ENCODE measurements at regions not wholly inside any gene's neighbourhood (a gene's known extent, or its start where the extent isn't known, plus 50 kb on each side); places are given as distances from the start of the nearest gene placed in this dataset.
A peak's percentile ranks its signal among the peaks of the same experiment; 100 is the strongest.

DNA sequence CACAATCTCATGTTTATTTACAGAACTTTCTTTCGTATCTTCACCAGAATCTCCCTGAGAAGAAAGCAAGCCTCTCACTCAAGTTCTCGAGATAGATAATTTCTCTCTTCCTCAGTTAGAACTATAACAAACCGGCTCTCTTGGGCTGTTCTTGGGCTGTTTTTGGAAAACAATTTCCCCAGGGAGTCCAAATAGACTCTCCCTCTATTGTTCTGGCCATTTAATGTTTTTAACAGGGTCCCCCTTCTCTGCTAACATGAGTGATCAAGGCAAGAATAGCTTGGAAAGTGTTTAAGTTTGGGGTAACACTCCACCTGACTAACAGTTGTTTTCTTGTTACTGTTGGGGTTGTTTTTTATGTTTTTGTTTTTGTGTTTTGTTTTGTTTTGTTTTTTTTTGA lies 64.8 kb upstream of the UCN3 start:
- no peak for TF ChIP-seq USF2 (IDR thresholded peaks at IDR 0.05; ENCODE audit: low read depth, low read length)
- no peak for TF ChIP-seq NFE2L2 (IDR thresholded peaks at IDR 0.05; ENCODE audit: low read depth, low read length)
- no peak for TF ChIP-seq RCOR1 (IDR thresholded peaks at IDR 0.05; ENCODE audit: insufficient replicate concordance, low read length)
- no peak for TF ChIP-seq MXI1 (IDR thresholded peaks at IDR 0.05; ENCODE audit: borderline replicate concordance, low read depth, low read length)
- TF ChIP-seq, protein P1, sequence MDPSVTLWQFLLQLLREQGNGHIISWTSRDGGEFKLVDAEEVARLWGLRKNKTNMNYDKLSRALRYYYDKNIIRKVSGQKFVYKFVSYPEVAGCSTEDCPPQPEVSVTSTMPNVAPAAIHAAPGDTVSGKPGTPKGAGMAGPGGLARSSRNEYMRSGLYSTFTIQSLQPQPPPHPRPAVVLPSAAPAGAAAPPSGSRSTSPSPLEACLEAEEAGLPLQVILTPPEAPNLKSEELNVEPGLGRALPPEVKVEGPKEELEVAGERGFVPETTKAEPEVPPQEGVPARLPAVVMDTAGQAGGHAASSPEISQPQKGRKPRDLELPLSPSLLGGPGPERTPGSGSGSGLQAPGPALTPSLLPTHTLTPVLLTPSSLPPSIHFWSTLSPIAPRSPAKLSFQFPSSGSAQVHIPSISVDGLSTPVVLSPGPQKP (IDR thresholded peaks at IDR 0.05; ENCODE audit: borderline replicate concordance, low read depth, low read length) = no peak
- TF ChIP-seq SMC3 (IDR thresholded peaks at IDR 0.05; ENCODE audit: low read depth, low read length) = no peak
- no peak for TF ChIP-seq MAZ (IDR thresholded peaks at IDR 0.05; ENCODE audit: borderline replicate concordance, low read depth, low read length)
- H3K4me2 ChIP-seq (ENCODE audit: low read depth, low read length) = no peak overlapping the region; the same call in 1 of the 2 replicates
- 40% methylated on average over 1 of the region's 3 CpGs; no CpG with 5 or more reads in 1 of the 2 experiments for WGBS, 2 experiments (ENCODE audit: extremely low coverage in 2 of 2, insufficient read length in 1 of 2)
- no peak overlapping the region for H4K8ac ChIP-seq (ENCODE audit: low read depth in 2 of 2, low read length in 2 of 2)
- ChIA-PET CTCF (interaction anchor here (0.9 kb wide), 1 partner anchor 451 kb away, joined by 3 read pairs; no protein-coding TSS in a partner anchor), POLR2A (ENCODE audit: unreplicated experiment) (no interaction called here)
- intact Hi-C loops (cut with micrococcal nuclease) = loop anchor here (10.0 kb wide), 1 partner anchor 325 kb away; no protein-coding TSS in a partner anchor
- H4K91ac ChIP-seq (ENCODE audit: insufficient read depth, low read depth, low read length) = no peak overlapping the region
- H3K27ac ChIP-seq (ENCODE audit: insufficient read depth, low read length) = no peak overlapping the region
- dilution Hi-C loops (cut with HindIII; ENCODE audit: low sequenced_read_pairs, unreplicated experiment) = no loop called here
- no peaks in the 10 kb centered on the region for H3K4me1 ChIP-seq (ENCODE audit: control insufficient read depth, insufficient read depth, low read length)
- H3K36me3 ChIP-seq (ENCODE audit: control insufficient read depth, insufficient read depth, low read length) = no peaks in the 10 kb centered on the region
- no peaks in the 10 kb centered on the region; the same call in 1 of the 2 replicates for H3K9me1 ChIP-seq (ENCODE audit: insufficient read depth, low read length)
- H2BK120ac ChIP-seq (ENCODE audit: low read depth, low read length) = no peak overlapping the region
- H2BK15ac ChIP-seq (ENCODE audit: low read depth, low read length) = no peak overlapping the region
- H3K79me1 ChIP-seq (ENCODE audit: low read depth in 1 of 2, low read length in 2 of 2) = no peaks in the 10 kb centered on the region
- no peak overlapping the region for H2BK5ac ChIP-seq (ENCODE audit: low read depth, low read length, poor library complexity, severe bottlenecking)
- ATAC-seq (ENCODE audit: low read depth) = no peak; the same call in 1 of the 2 replicates
- H3K18ac ChIP-seq (ENCODE audit: low read depth, low read length) = no peak overlapping the region
- no peak overlapping the region for H3K14ac ChIP-seq (replicated peaks; ENCODE audit: low read depth, low read length)
- no peak overlapping the region for H3K4ac ChIP-seq (ENCODE audit: low read depth, low read length)
- in situ Hi-C loops (cut with MboI; ENCODE audit: low sequenced_read_pairs) = no loop called here
- no peak overlapping the region for H3K4me3 ChIP-seq (ENCODE audit: insufficient read depth, low read depth, low read length)
- H4K5ac ChIP-seq (ENCODE audit: low read depth, low read length) = no peak overlapping the region
- no peak overlapping the region for H3K9ac ChIP-seq (ENCODE audit: low read depth, low read length)
- H2AFZ ChIP-seq (replicated peaks; ENCODE audit: low read length, poor library complexity) = no peak overlapping the region
- peak; percentile 8 for DNase-seq
- H2BK20ac ChIP-seq (ENCODE audit: low read depth, low read length) = no peak overlapping the region
- no peaks in the 10 kb centered on the region for H3K9me3 ChIP-seq (ENCODE audit: control insufficient read depth, insufficient read depth, low read length)
- no peak overlapping the region for H2AK9ac ChIP-seq (replicated peaks; ENCODE audit: low read depth, low read length, poor library complexity)
- no peak overlapping the region for H3K23ac ChIP-seq (ENCODE audit: low read depth, low read length)
- no TSS peak for BruUV-seq (replicated peaks)
- H2AK5ac ChIP-seq (ENCODE audit: low read depth, low read length) = no peak overlapping the region
- H3K56ac ChIP-seq (ENCODE audit: extremely low read depth, insufficient read depth, low read length) = no peak overlapping the region
- H4K20me1 ChIP-seq (ENCODE audit: insufficient read depth, low read length) = no peaks in the 10 kb centered on the region
- H3K27me3 ChIP-seq (ENCODE audit: control insufficient read depth, insufficient read depth, low read length) = peaks cover 1% of the 10 kb centered on the region; the same call in 1 of the 2 replicates
